HS-27A (cell line): ENCODE measurements at regions not wholly inside any gene's neighbourhood (a gene's known extent, or its start where the extent isn't known, plus 50 kb on each side); places are given as distances from the start of the nearest gene placed in this dataset.
"Not testable (repeated sequence)": the region's sequence is repeated elsewhere in the genome, so short reads cannot be mapped to it uniquely, and the experiment has no call there.

Experiments
- DNase-seq: peaks from one replicate; pipeline ENCODE4 v3.0.0-alpha.2; 2012; ENCODE audit warnings: low read depth, missing footprints

DNA sequence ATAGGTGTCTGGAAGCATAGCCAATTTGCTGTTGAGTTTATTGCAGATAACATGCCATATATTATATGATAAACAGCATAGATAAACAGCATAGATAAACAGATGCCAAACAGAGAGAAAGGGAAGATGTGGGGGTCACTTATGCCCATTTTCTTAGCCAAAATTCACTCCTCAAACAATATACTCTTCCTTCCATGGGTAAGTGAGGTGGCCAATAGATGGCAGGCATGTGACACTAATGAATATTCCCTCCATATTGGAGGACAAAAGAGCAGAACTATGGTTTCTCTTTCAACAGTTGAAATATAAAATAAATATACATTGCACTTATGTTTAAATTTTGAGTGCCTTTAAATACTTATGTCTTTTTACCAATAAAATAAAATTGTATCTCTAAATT is 1212.8 kb downstream of the REEP3 start:
- DNase-seq, result no peak

DNA sequence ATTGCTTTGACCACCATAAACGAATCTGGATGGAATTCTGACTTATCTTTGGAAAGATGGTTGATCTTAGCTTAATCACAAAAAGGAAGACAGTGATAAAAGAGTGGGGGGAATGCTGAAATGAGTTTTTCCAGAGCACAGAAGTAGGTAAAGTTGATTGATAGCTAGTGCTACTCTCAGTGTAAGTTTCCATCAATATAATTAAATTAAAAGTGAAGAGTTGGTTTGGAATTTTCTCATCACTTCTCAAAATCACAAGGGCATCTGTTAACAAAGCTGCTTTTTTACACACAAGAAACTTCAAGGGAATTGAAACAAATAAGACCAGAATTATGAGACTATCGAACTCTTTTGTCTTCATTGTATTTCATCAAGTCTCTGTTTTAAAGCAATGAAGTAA is 1217.3 kb downstream of the REEP3 start:
- no peak for DNase-seq

DNA sequence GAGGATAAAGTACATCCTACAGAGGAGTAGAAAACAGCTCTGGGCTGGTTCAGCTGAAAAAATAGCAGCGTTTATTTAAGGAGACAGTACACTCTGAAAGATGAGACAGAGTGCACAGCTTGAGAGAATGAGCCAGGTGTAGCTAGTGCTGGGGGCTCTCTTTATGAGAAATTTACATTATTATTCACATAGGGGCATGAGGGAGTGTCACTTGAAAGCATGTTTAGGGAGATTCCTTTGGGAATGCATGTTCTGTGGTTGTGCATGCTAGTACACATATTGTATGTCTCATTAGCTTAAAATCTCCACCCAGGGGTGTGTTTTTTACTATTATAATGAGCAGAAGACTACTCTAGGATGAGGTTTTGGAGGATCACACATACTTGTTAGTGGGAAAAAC is 1224.4 kb downstream of the REEP3 start:
- DNase-seq, result no peak

DNA sequence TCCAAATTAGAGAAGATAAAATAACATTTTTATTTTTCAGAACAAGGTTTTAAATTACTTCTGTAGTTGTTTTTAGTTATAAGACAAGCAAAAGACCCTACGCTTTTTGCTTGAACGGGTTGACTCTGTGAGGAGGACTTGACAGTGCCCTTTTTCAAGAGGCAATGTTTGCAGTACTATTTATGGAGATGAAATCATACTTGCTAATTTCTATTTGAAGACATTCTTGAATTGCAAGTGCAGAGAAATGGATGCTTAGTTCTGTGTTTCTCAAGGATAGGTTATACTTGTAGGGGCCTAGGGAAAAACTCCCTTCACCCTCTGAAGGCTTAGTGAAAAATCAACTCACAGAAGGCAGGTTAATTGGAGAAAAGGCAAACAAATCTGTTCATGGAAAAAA is 1229.5 kb downstream of the REEP3 start:
- DNase-seq, result no peak

DNA sequence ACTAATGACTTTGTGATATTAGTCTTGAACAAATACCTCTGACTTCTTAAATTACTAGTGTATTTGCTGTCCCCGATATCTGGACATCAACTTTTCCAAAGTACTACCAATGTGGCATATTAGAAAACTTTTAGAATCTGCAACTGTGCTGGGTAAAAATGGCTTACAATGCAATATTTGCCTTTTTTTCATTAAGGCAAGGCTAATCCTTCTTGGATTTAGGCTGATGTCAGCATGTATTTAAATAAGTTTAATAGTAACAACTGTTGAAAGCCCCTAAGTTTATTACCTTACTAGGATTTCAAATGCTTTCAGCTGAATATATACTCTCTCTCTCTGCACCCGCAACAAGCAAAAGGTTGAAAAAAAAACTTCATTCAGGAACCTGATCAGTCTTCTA is 1232.3 kb downstream of the REEP3 start:
- DNase-seq, result no peak

DNA sequence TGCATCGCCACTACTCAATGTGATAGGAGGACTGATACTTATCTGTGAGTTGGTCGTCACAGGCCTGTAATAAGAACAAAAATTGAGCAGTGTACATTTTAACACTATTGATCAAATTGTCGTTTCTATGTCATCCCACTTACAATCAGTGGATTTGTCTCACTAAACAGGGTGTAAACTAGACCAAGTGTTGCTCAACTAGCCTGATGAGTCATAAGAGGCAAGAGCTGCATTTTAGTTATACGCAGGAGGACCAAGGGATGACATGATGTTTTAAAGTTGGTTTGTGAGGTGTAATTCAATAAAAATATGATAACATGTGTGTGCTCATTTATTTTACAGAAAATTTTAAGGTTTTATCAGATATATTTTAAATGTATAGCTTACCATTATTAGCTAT is 1239.2 kb downstream of the REEP3 start:
- DNase-seq, result no peak

DNA sequence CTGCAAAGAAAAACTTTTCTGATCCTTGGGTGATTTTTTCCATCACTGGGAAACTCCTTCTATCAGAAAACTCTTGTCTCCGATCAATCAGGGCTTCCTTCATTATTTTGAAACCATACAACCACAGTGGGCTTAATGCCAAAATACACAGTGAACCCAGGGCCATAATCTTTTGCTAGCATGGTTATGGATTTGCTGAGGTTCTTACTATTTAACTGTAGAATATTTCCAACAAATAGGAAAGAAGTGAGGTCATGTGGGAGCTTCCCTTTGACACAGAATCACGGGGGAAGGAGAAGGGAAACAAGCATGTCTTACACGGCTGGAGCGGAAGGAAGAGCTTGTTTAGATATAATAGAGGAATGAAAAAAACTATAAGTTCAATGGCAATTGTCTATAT is 1241.7 kb downstream of the REEP3 start:
- DNase-seq, result no peak

DNA sequence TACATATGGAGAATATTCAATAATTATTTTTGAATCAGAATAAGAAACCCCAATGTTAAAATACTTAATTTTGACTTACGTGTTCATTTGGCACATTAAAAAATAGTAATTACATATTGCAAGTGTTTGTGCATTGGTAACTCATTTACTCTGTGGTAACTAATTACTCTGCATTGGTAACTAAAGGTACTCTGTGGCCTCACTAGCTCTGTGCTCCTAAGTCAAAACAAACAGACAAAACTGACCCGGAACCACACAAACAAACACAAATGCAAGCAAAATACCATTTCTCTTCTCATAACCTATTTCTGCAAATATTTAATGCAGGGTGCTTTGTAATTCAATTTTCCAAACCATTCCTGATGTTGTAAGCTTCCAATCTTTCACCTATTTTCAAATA is 1244.3 kb downstream of the REEP3 start:
- DNase-seq, result no peak

DNA sequence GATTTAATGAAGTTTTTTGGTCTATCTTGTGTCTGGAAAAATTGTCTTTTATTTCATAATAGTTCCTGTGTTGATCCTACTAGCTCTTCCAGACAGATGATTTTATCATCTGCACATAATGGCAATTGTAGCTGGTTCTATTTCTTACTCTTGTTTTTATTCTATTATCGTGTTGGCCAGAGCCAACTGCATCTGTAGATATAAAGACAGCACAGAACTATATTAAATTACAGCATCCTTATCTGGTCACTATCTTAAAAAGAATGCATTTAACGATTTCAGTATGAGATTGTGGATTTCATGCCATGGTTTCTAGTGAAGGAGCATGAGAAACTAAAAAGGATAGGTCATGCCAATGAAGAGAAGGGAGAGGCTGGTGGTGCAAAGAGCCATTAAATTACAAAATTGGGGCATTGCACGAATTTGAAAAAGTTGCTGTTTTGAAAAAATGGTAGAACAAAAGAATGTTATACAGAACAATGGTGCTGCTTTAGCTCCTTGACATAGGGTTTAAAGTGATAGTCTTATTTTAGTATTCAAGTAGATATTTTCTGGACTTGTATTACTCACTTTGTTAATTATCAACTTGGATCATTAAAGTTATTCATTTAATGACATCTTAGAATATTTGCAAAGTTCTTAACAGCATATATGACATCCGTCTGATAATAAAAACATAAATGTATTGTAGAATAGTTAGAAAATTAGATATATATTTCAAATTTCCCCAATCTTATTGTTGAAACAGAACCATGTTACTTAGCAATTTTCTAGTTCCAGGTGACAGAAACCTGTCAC is 1250.3 kb downstream of the REEP3 start:
- DNase-seq, result no peak

DNA sequence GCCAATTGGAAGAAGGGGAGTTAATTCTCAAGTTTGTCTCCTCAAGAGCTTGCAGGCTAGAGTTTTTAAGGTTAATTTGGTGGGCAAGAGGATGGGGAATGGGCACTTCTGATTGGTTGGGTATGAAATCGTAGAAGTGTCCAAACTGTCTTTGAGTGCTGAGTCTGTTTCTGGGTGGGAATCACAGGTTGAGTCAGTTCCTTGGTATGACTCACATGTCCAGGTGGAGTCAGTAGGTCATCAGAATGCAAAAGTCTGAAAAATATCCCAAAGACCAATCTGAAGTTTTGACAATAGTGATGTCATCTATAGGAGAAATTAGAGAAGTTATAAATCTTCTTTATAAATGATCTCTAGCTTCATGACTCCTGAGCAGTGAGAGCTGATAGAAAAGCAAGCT is 1252.2 kb downstream of the REEP3 start:
- no peak for DNase-seq

DNA sequence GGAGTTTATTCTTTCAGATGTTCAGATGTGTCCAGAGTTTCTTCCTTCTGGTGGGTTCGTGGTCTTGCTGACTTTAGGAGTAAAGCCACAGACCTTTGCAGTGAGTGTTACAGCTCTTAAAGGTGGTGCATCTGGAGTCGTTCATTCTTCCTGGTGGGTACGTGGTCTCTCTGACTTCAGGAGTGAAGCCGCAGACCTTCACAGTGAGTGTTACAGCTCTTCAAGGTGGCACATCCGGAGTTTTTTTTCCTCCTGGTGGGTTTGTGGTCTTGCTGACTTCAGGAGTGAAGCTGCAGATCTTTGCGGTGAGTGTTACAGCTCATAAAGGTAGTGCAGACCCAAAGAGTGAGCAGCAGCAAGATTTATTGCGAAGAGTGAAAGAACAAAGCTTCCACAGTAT is 1263.2 kb downstream of the REEP3 start:
- DNase-seq, result not testable (repeated sequence)

DNA sequence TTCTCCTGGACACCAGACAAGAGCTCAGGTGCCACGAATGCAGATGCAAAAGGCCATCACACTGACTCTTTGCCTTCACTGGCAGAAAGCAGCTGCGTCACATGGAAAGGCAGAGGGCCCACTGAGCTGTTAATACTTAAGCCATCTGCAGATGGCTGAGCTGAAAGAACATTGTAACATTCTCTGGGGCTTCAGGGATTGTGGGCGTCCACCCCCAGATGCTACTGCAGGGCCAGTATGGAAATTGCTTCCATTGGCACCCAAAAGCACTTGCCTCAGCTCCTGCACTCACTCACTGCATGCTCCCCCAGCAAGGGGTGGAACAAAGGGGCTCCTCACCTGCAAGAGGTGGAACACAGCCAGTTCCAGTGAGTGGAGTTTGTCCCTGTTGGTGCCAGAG is 1264.6 kb downstream of the REEP3 start:
- DNase-seq, result no peak

DNA sequence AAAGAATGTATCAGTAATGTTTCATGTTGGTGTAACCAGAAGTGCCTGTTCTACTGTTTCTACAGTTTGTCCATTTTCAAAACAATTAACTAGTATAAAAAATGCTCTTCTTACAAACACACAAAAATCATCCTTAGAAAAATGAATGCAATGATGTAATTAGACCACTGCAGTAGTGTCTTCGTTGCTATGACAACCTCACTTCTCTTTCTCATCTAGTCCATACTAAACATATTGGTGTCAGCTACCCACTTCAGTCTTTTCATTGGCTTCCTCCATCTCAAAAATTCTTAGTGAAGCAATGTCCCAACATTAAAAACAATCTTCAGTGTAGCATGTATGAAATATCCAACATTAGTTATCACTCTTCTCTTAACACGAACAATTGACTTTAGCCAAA is 1265.8 kb downstream of the REEP3 start:
- no peak for DNase-seq

DNA sequence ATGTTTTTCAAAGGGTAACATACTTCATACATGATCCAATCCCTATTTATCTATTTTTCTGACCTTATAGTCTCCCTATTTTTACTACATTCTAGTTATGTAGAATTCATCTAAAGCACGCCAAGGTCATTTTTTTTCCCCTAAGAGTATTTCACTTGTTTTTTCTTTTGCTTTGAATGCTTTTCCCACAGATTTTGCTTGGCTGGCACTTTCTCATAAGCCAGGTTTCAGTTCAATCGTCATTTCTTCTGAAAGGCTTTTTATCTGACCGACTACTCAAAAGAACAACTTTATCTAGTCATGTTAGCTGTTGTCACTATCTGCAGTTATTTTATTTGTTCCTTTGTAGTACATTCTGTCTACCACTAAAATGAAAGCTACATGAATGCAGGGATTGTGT is 1274.6 kb downstream of the REEP3 start:
- no peak for DNase-seq

DNA sequence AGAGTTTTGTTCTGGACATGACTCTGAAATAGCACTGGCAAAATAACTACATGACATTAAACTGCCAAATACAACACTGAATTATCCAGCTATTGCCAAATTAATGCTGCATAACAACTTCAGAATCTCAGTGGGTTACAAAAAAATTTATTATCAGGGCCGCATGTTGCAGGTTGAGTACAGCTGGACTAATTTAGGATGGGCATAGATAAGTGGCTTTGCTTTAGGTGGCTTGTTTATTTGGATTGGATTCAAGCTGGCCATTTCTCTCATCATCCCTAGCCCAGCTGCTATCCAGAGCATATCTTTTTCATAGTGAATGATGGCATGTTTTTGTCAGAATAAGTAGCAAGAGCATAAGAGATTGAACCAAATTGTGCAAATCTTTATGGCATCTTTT is 1277.1 kb downstream of the REEP3 start:
- no peak for DNase-seq

DNA sequence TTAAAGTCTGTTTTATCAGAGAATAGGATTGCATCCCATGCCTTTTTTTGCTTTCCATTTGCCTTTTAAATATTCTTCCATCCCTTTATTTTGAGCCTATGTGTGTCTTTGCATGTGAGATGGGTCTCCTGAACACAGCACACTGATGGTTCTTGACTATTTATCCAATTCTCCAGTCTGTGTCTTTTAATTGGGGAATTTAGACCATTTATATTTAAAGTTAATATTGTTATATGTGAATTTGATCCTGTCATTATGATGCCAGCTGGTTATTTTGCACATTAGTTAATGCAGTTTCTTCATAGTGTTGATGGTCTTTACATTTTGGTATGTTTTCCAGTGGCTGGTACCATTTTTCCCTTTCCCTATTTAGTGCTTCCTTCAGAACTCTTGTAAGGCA is 1287.0 kb downstream of the REEP3 start:
- not testable (repeated sequence) for DNase-seq

DNA sequence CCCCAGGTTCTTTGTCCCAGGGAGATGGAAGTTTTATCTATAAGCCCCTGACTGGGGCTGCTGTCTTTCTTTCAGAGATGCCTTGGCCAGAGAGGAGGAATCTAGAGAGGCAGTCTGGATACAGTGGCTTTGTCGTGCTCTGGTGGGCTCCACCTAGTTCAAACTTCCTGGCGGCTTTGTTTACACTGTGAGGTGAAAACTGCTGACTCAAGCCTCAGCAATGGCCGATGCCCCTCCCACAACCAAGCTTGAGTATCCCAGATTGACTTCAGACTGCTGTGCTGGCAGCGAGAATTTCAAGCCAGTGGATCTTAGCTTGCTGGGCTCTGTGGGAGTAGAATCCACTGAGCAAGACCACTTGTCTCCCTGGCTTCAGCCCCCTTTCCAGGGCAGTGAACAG is 1288.8 kb downstream of the REEP3 start:
- not testable (repeated sequence) for DNase-seq

DNA sequence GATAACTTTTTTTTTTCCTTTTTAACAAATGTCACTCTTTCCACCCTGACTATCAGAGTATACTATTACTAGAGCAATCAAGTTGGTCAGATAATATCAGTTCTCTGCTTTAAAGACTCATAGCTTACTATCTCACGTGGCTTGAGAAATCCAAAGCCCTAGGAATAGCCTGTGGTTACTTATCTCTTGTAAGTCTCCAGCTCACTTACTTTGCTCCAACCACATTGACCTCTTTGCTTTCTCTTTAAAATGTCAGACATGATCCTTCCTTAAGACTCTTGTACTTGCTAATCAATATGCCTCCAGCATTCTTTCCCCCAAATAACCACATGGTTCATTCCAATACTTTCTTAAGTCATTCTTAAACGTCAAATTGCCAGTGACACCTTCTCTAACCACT is 1292.2 kb downstream of the REEP3 start:
- no peak for DNase-seq

DNA sequence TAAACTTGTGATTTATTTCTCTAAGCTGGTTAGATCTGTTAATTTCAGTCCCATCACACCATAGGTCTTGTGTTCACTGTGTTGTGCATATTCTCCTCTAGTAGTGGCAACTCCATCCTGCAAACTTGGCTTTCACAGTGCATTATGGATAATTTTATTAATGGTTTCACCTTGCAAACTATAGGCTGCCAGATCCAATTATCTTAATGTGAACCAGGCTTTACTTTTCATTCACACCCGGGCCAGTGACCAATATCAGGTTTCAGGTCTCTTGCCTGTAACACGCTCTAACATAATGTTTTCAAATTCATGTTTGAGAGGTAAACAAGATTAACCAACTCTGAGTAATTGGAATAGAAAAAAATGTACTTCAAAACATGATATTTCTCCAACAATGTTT is 1293.0 kb downstream of the REEP3 start:
- DNase-seq, result no peak

DNA sequence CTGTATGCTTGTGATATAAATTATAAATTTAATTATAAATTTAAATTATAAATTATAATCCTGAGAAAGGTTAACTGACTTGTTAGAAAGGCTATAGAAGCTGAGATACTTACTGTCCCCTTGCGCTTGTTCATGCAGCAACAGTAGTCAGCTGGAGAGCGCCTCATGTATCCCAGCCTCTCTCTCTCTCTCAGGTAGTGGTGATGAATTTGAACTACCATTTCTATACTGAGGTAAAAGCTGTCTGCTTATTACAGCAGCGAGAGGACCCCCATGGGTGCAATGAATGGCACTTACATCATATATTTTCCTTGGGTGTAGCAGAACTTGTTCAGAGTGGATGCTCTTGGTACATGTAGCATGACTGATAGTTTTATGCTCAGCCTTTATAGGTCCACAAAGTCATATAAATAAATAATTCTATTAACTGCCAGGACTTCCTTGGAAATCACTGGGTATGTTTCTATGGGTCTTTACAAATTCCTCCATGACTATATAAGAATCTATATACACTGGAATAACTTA is 1308.7 kb downstream of the REEP3 start:
- no peak for DNase-seq

DNA sequence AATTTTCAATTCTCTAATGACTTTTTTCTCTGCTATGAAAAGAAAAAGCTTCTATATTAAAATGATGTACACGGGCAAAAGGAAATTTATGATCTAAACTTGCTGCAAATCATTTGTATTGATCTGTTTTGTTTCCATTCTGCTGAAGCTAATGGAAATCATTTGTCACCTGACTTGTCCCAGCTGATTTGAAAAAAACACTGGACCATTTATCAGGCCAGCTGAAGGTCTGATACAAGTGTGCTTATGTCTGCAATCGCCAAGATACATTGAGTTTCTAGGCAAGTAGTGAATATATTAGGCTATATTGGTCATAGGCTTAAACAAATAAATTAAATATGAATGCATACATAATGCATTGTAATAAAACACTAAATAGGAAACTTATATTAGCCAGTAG is 1309.7 kb downstream of the REEP3 start:
- no peak for DNase-seq

DNA sequence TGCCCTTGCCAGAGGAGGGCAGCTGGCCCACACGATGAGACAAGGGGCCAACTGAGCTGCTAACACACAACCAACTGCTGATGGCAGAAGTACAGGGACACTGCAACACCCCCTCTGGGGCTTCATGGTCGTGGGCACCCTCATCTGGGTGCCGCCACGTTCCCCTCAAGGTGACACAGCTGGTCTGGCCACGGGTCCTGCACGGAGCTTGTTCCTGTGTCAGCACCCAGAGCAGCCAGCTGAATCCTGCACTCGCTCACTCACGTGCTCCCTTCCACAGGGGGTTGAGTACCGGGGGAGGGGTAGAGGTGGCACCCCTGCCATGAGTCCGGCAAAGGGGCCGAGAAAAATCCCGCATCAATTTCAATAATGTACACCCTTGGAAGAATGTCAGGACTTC is 1319.1 kb downstream of the REEP3 start:
- no peak for DNase-seq

DNA sequence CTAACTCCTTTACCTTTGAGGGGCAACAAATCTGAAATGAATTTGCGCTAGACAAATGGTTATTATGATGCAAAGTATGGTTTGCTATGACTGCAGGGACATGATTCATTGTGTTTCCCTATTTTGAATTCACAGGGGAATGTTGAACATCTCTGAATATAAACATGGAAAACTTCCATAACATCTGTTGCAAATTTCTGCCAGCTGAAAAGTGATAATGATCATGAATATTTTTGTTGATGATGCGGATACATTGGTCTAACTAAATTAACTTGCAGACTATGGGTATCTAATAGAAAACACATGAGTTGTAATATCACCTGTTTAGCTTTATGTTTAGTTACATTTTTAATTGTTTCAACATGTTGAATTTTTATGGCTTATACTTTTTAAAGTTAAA is 1325.5 kb downstream of the REEP3 start:
- no peak for DNase-seq

DNA sequence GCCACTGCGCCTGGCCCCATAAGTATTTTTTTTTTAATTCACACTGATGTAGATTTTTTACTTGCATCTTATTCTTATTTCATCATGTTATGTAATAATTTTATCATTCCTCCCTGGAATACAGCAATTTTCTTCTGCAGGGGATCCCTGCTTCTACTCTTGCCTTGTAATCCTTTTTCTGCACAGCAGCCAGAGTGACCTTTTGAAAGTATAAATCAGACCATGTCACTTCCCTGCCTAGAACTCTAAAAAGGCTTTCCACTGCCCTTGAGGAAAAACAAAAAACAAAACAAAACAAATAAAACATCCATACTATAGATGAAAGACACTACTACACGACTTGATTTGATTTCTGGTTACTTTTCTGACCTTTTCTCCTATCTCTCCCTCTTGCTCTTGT is 1334.7 kb downstream of the REEP3 start:
- DNase-seq, result no peak
